GM12865 (cell line): ENCODE measurements at regions not wholly inside any gene's neighbourhood (a gene's known extent, or its start where the extent isn't known, plus 50 kb on each side); places are given as distances from the start of the nearest gene placed in this dataset.

Source experiments
- DNase-seq: peaks from one replicate; pipeline ENCODE4 v3.0.0; 2010; ENCODE audit warnings: low read depth
- H3K4me3 ChIP-seq: 2 replicates; pipeline ENCODE4 v1.5.1; 2011; ENCODE audit warnings: mild to moderate bottlenecking, low read depth, low read length, control low read depth
- TF ChIP-seq, protein P1 (sequence below): IDR thresholded peaks from 2 replicates; pipeline ENCODE4 v1.5.1; 2011; ENCODE audit warnings: low read length, control low read depth, low read depth, inconsistent platforms; ENCODE audit not compliant: insufficient read depth; ENCODE audit errors: missing control alignments

GRCh38 chr18:25931126-25931525, 159.3 kb downstream of the SS18 start:
- H3K4me3 ChIP-seq = no peak overlapping the region
- TF ChIP-seq, protein P1, sequence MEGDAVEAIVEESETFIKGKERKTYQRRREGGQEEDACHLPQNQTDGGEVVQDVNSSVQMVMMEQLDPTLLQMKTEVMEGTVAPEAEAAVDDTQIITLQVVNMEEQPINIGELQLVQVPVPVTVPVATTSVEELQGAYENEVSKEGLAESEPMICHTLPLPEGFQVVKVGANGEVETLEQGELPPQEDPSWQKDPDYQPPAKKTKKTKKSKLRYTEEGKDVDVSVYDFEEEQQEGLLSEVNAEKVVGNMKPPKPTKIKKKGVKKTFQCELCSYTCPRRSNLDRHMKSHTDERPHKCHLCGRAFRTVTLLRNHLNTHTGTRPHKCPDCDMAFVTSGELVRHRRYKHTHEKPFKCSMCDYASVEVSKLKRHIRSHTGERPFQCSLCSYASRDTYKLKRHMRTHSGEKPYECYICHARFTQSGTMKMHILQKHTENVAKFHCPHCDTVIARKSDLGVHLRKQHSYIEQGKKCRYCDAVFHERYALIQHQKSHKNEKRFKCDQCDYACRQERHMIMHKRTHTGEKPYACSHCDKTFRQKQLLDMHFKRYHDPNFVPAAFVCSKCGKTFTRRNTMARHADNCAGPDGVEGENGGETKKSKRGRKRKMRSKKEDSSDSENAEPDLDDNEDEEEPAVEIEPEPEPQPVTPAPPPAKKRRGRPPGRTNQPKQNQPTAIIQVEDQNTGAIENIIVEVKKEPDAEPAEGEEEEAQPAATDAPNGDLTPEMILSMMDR = no peak
- DNase-seq = no peak

DNA sequence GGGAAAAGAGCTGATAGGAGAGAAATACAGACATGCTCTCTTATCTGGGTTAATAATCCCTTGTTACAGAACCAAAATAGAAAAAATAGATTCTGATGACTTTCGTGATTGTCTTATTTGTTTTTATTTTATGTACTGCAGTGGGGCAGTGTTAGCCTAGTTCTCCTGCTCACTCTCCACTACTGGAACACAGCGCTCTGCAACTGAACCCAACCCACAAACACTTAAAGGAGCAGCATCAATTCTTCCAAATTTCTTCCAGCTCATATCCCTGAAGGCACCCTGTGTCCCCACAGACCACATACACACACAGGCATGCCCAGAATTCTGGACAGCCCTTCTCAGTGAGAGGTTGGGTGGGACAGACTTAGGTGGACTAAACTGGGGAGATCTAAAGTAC, 160.6 kb downstream of the SS18 start:
- TF ChIP-seq, protein P1 = no peak
- no peak overlapping the region for H3K4me3 ChIP-seq
- DNase-seq = no peak

GRCh38 chr18:25927830-25928229, 162.6 kb downstream of the SS18 start:
- peak; percentile 28 for DNase-seq
- no peak overlapping the region for H3K4me3 ChIP-seq
- TF ChIP-seq, protein P1 = no peak

DNA sequence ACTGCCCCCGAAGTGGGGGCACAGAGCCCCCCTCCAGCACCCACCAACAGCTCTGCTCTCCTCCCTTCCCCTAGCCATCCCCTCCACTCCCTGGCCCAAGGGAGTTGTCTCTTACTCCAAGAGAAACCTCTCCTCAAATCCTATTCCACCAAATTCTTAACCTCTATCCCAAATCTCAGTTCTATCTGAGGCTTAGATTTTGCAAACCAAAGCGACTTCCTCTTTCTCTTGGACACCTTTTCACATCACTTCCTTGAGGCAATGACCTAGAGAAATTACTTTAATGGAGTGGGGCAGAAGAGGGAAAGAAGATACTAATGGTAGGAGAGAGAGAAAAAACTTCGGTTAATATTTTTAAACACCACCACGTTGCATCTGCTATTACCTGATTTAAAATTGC, 167.2 kb downstream of the SS18 start:
- H3K4me3 ChIP-seq = no peak overlapping the region
- TF ChIP-seq, protein P1 = no peak
- DNase-seq = no peak

DNA sequence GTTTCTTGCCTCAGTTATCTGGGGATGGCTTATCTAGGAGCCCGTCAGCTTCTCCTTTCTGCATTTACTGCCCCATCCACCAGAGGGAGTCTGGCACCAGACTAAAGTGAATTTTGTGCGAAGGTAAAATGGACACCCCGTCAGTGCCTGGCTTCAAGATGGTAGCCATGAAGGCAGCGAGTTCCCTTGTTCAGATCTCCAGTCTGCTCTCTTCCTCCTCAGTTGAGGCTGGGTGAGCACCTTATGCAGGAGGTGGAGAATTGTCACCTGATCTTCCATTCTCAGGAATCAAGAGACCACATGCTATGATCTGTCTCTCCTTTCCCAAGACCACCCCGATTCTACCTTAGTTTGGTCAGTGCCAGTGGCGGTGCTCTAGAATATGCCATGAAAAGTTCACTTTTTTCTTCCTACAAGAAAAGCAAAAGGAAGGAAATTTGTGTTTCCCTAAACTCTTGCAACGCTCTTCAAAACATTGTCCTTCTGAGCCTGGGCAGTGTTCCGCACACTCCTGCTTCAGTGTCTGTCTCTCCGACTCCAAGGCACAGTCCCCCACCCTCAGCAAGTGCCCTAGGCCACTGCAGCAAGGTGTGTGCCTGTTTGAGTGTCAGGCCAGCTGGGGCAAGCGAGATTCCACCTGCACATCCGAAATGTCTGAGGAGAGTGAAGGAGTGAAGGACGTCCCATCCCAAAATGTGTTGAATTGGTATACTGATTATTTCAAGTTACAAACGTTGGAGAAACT, 168.6 kb downstream of the SS18 start:
- TF ChIP-seq, protein P1 = peak; percentile 82
- peak; percentile 87 for DNase-seq
- H3K4me3 ChIP-seq = no peak overlapping the region

DNA sequence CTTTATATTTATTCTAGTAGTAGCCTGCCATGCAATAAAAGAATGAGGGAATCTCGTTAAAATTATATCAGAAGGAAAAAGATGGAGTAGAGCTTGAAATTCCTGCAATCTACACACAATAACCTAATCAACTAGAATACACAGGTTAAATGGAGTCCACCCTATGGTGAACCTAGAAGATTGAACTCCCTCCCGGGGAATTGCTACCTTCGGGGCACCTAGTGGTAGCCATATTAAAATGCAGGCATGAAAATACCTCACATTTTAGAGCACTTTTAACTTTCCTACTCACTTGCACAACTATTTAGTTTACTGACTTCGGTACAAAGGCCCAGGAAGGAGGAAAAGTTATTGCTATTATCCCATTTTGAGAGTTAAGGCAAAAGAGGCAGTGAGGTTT, 174.5 kb downstream of the SS18 start:
- TF ChIP-seq, protein P1 = peak; percentile 22
- H3K4me3 ChIP-seq = no peak overlapping the region
- no peak for DNase-seq

GRCh38 chr18:25898965-25899364, 191.4 kb downstream of the SS18 start:
- DNase-seq = no peak
- H3K4me3 ChIP-seq = no peak overlapping the region
- TF ChIP-seq, protein P1 = no peak
